HFF-Myc (cell line): ENCODE measurements at regions not wholly inside any gene's neighbourhood (a gene's known extent, or its start where the extent isn't known, plus 50 kb on each side); places are given as distances from the start of the nearest gene placed in this dataset.

Experiments
- DNase-seq: peaks from one replicate; pipeline ENCODE4 v3.0.0-alpha.2; 2011; ENCODE audit warnings: low read depth; ENCODE audit errors: extremely low read depth
- H3K4me3 ChIP-seq: replicated peaks from 2 replicates; pipeline ENCODE4 v1.5.1; 2011; ENCODE audit warnings: low read depth, mild to moderate bottlenecking, control low read depth, low read length
- TF ChIP-seq, protein P1 (sequence below): IDR thresholded peaks from 2 replicates; pipeline ENCODE4 v1.5.1; 2012; ENCODE audit warnings: mild to moderate bottlenecking, low read depth, low read length, control low read depth; ENCODE audit errors: missing control alignments

GRCh38 chr5:133829786-133830185, 138.6 kb downstream of the C5orf15 start:
- no peak for DNase-seq
- TF ChIP-seq, protein P1, sequence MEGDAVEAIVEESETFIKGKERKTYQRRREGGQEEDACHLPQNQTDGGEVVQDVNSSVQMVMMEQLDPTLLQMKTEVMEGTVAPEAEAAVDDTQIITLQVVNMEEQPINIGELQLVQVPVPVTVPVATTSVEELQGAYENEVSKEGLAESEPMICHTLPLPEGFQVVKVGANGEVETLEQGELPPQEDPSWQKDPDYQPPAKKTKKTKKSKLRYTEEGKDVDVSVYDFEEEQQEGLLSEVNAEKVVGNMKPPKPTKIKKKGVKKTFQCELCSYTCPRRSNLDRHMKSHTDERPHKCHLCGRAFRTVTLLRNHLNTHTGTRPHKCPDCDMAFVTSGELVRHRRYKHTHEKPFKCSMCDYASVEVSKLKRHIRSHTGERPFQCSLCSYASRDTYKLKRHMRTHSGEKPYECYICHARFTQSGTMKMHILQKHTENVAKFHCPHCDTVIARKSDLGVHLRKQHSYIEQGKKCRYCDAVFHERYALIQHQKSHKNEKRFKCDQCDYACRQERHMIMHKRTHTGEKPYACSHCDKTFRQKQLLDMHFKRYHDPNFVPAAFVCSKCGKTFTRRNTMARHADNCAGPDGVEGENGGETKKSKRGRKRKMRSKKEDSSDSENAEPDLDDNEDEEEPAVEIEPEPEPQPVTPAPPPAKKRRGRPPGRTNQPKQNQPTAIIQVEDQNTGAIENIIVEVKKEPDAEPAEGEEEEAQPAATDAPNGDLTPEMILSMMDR: no peak
- H3K4me3 ChIP-seq: no peak overlapping the region

DNA sequence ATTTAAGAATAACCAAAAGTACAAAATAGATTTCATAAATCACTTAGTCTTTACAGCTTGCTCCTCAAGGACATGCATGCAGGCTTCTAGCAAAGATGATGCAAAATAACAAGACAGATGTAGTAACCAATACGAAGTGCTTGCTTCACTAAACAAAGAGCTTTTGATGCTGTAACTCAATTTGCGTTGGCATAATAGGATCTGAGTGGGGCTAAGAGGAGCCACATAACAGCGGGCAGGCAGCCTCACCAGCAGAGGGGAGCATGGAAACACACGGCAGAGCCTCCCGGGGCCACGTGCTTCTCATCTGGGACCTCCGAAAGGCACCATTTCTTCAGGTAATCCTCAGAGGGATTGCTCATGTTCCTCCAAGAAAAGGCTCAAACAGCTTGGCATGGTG, 139.7 kb downstream of the C5orf15 start:
- TF ChIP-seq, protein P1: no peak
- H3K4me3 ChIP-seq: no peak overlapping the region
- no peak for DNase-seq

DNA sequence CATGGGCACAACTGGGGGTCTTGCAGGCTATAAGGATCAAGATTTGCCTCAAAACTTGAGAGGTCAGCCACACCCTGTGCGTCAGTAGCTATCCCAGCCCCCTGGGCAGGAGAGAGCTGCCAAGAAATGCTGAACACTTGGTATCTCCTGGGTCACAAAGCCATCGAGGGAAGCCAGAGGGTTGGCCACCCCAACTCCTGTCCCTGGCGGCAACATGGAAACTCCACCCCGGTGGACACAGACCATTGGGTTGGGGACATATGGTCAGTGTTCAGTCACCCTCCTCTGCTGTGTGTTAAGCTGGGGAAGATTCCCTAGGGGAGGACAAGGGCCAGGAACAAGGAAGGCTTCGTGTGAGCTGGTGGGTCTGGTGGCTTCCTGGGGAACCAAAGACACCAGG, 140.6 kb downstream of the C5orf15 start:
- H3K4me3 ChIP-seq: no peak overlapping the region
- TF ChIP-seq, protein P1: no peak
- no peak for DNase-seq

GRCh38 chr5:133827011-133827410, 141.4 kb downstream of the C5orf15 start:
- no peak for DNase-seq
- no peak overlapping the region for H3K4me3 ChIP-seq
- TF ChIP-seq, protein P1: no peak

GRCh38 chr5:133825631-133826289, 142.7 kb downstream of the C5orf15 start:
- H3K4me3 ChIP-seq: no peak overlapping the region
- TF ChIP-seq, protein P1: no peak
- DNase-seq: no peak

- TF ChIP-seq, protein P1: no peak
- H3K4me3 ChIP-seq: no peak overlapping the region
- no peak for DNase-seq
These were observed 143.7 kb downstream of the C5orf15 start for GRCh38 chr5:133824661-133825254.
